Rectal smooth muscle tissue (tissue), 1 donor: ENCODE measurements at regions not wholly inside any gene's neighbourhood (a gene's known extent, or its start where the extent isn't known, plus 50 kb on each side); places are given as distances from the start of the nearest gene placed in this dataset.

Experiments used
- H3K27ac ChIP-seq: one replicate; pipeline ENCODE4 v1.7.0; 2013; ENCODE audit warnings: low read depth, low read length, inconsistent platforms
- H3K27me3 ChIP-seq: one replicate; pipeline ENCODE4 v1.7.0; 2013; ENCODE audit warnings: low read length; ENCODE audit not compliant: control insufficient read depth, insufficient read depth
- H3K36me3 ChIP-seq: one replicate; pipeline ENCODE4 v1.7.0; 2013; ENCODE audit warnings: low read length; ENCODE audit not compliant: control insufficient read depth, insufficient read depth
- H3K4me1 ChIP-seq: one replicate; pipeline ENCODE4 v1.7.0; 2013; ENCODE audit warnings: low read length; ENCODE audit not compliant: control insufficient read depth, insufficient read depth
- H3K4me3 ChIP-seq: one replicate; pipeline ENCODE4 v1.7.0; 2013; ENCODE audit warnings: low read length
- H3K9ac ChIP-seq: one replicate; pipeline ENCODE4 v1.7.0; 2013; ENCODE audit warnings: low read length

- Histone ChIP-seq H3K4me1 (no peaks in the 10 kb centered on the region), H3K4me3 (no peak overlapping the region), H3K9ac (no peak overlapping the region), H3K36me3 (no peaks in the 10 kb centered on the region), H3K27ac (no peak overlapping the region), H3K27me3 (no peaks in the 10 kb centered on the region)
Measured at GRCh38 chr4:124883632-124884031, 171.1 kb upstream of the ANKRD50 start.

GRCh38 chr4:124879195-124879594, 166.7 kb upstream of the ANKRD50 start:
- Histone ChIP-seq H3K4me1 (no peaks in the 10 kb centered on the region), H3K27me3 (no peaks in the 10 kb centered on the region), H3K9ac (no peak overlapping the region), H3K4me3 (no peak overlapping the region), H3K27ac (no peak overlapping the region), H3K36me3 (no peaks in the 10 kb centered on the region)

DNA sequence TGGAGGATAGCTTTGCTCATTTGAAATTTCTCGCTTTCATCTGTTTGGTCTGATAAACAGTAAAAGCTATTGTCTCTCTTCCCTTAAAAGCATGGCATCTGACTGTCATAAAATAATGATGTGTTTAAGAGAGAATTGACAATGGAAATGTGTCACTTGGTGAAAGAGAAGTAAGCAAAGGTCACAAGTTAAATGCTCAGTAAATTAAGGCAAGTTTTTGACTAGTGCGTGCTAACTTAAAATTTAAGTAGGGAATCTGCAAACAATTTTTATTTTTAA, 161.6 kb upstream of the ANKRD50 start:
- no peak overlapping the region for H3K27ac ChIP-seq
- H3K9ac ChIP-seq = no peak overlapping the region
- H3K36me3 ChIP-seq = no peaks in the 10 kb centered on the region
- no peak overlapping the region for H3K4me3 ChIP-seq
- H3K4me1 ChIP-seq = no peaks in the 10 kb centered on the region
- no peaks in the 10 kb centered on the region for H3K27me3 ChIP-seq

GRCh38 chr4:124873361-124874171, 161.0 kb upstream of the ANKRD50 start:
- Histone ChIP-seq H3K9ac (no peak overlapping the region), H3K36me3 (no peaks in the 10 kb centered on the region), H3K27ac (no peak overlapping the region), H3K27me3 (no peaks in the 10 kb centered on the region), H3K4me3 (no peak overlapping the region), H3K4me1 (no peaks in the 10 kb centered on the region)

- Histone ChIP-seq H3K27ac (no peak overlapping the region), H3K36me3 (no peaks in the 10 kb centered on the region), H3K4me1 (no peaks in the 10 kb centered on the region), H3K4me3 (no peak overlapping the region), H3K27me3 (no peaks in the 10 kb centered on the region), H3K9ac (no peak overlapping the region)
Measured at GRCh38 chr4:124872659-124873058, 160.1 kb upstream of the ANKRD50 start.

GRCh38 chr4:124869961-124870495, 157.5 kb upstream of the ANKRD50 start:
- H3K9ac ChIP-seq = no peak overlapping the region
- no peaks in the 10 kb centered on the region for H3K27me3 ChIP-seq
- no peaks in the 10 kb centered on the region for H3K36me3 ChIP-seq
- H3K4me3 ChIP-seq = no peak overlapping the region
- no peaks in the 10 kb centered on the region for H3K4me1 ChIP-seq
- H3K27ac ChIP-seq = no peak overlapping the region

DNA sequence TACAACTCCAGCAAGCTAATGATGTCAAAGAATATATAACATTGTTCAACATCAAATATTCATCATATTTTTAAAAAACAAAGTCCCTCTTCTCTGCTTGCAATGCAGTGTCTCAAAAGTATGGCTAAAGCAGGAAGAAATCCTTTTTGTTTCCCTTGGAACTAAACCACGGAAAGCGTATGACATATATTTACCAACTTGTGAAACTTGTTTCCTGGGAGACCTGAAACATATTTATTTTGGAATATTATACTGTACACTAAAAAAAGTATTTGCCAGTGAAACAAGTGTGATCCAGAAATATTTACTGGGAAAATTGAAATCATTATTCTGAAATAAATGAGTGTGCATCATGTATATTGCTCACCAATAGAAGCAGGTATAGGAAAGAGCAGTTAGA, 156.0 kb upstream of the ANKRD50 start:
- no peaks in the 10 kb centered on the region for H3K36me3 ChIP-seq
- no peaks in the 10 kb centered on the region for H3K27me3 ChIP-seq
- H3K9ac ChIP-seq = no peak overlapping the region
- no peak overlapping the region for H3K27ac ChIP-seq
- H3K4me1 ChIP-seq = no peaks in the 10 kb centered on the region
- H3K4me3 ChIP-seq = no peak overlapping the region

DNA sequence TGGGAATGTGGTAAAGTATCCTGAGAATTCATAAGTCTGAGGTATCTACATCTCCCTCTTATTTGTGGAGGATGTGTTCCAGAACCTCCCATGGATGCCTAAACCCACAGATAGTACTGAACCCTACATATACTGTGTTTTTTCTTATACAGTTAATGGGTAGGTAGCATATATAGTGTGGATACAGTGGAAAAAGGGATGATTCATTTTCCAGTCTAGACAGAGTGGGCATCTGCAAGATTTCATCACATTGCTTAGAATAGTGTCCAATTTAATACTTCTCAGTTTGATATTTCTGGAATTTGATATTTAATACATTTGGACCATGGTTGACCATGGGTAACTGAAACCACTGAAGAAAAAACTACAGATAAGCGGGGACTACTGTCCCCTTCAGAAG, 155.0 kb upstream of the ANKRD50 start:
- Histone ChIP-seq H3K36me3 (no peaks in the 10 kb centered on the region), H3K27ac (no peak overlapping the region), H3K27me3 (no peaks in the 10 kb centered on the region), H3K9ac (no peak overlapping the region), H3K4me3 (no peak overlapping the region), H3K4me1 (no peaks in the 10 kb centered on the region)

GRCh38 chr4:124866301-124866700, 153.8 kb upstream of the ANKRD50 start:
- Histone ChIP-seq H3K27me3 (no peaks in the 10 kb centered on the region), H3K27ac (no peak overlapping the region), H3K4me1 (no peaks in the 10 kb centered on the region), H3K4me3 (no peak overlapping the region), H3K36me3 (no peaks in the 10 kb centered on the region), H3K9ac (no peak overlapping the region)

- Histone ChIP-seq H3K9ac (no peak overlapping the region), H3K27me3 (no peaks in the 10 kb centered on the region), H3K4me1 (no peaks in the 10 kb centered on the region), H3K27ac (no peak overlapping the region), H3K4me3 (no peak overlapping the region), H3K36me3 (no peaks in the 10 kb centered on the region)
Measured at GRCh38 chr4:124863040-124863545, 150.6 kb upstream of the ANKRD50 start.

- H3K36me3 ChIP-seq = no peaks in the 10 kb centered on the region
- no peaks in the 10 kb centered on the region for H3K27me3 ChIP-seq
- H3K27ac ChIP-seq = no peak overlapping the region
- no peaks in the 10 kb centered on the region for H3K4me1 ChIP-seq
- H3K9ac ChIP-seq = no peak overlapping the region
- H3K4me3 ChIP-seq = no peak overlapping the region
Measured at GRCh38 chr4:124862261-124862660, 149.7 kb upstream of the ANKRD50 start.

DNA sequence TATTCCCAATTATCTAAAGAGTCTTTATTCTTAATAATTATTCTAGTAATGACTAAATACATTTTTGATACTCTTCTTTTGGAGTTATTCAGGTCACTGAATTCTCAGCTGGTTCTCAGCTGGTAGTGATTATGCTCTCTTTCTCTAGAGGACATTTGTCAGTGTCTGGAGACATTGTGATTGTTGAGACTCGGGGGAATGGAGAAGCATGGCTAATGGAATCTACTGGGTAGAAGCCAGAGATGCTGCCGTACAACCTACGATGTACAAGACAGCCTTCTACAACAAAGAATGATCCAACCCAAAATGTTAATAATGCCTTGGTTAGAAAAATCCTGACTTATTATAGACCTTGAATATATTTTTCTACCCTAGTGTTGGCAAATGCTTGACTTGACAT, 149.2 kb upstream of the ANKRD50 start:
- H3K4me1 ChIP-seq = no peaks in the 10 kb centered on the region
- no peaks in the 10 kb centered on the region for H3K36me3 ChIP-seq
- H3K4me3 ChIP-seq = no peak overlapping the region
- no peak overlapping the region for H3K9ac ChIP-seq
- no peaks in the 10 kb centered on the region for H3K27me3 ChIP-seq
- no peak overlapping the region for H3K27ac ChIP-seq

DNA sequence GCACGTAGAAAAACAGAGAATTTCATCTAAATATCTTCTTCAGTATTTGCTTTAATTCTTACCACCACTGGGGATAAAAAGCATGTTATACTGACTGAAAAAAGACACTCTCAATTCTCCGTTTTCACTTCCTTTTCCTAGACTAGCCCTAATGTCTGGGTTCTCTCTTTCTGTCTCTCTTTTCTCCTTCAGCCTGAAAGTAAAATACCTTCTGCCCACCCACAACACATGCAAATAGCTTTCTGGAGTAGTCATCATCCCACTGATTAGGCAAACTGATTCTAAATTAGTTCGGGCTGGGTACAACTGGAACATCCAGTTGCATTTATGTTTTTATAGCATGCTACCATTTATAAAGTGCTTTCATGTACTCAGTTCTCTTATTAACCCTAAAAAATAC, 142.4 kb upstream of the ANKRD50 start:
- Histone ChIP-seq H3K27me3 (no peaks in the 10 kb centered on the region), H3K4me3 (no peak overlapping the region), H3K27ac (no peak overlapping the region), H3K4me1 (no peaks in the 10 kb centered on the region), H3K36me3 (no peaks in the 10 kb centered on the region), H3K9ac (no peak overlapping the region)
